ENCODE measurements at regions not wholly inside any gene's neighbourhood (a gene's known extent, or its start where the extent isn't known, plus 50 kb on each side); places are given as distances from the start of the nearest gene placed in this dataset.

GRCh38 chr12:118851891-118852290, 129.4 kb upstream of the SRRM4 start:
- DNase-seq, result no peak

GRCh38 chr12:118853634-118854033, 127.7 kb upstream of the SRRM4 start:
- no peak for DNase-seq

- no peak for DNase-seq
Observed at GRCh38 chr12:118855858-118856257, 125.5 kb upstream of the SRRM4 start.

- no peak for DNase-seq
Observed at GRCh38 chr12:118866346-118866745, 115.0 kb upstream of the SRRM4 start.

- no peak for DNase-seq
Observed at GRCh38 chr12:118870551-118870950, 110.8 kb upstream of the SRRM4 start.

GRCh38 chr12:118874698-118875548, 106.4 kb upstream of the SRRM4 start:
- no peak for DNase-seq

GRCh38 chr12:118880720-118881493, 100.4 kb upstream of the SRRM4 start:
- no peak for DNase-seq

- no peak for DNase-seq
Observed at GRCh38 chr12:118884226-118884625, 97.1 kb upstream of the SRRM4 start.

- DNase-seq, result no peak
Observed at GRCh38 chr12:118900993-118901392, 80.3 kb upstream of the SRRM4 start.

- DNase-seq, result no peak
Observed at GRCh38 chr12:118908811-118909210, 72.5 kb upstream of the SRRM4 start.

GRCh38 chr12:118912697-118913270, 68.6 kb upstream of the SRRM4 start:
- DNase-seq, result no peak

- DNase-seq, result no peak
Observed at GRCh38 chr12:118921761-118922160, 59.6 kb upstream of the SRRM4 start.

GRCh38 chr12:118922405-118922804, 58.9 kb upstream of the SRRM4 start:
- DNase-seq, result no peak

GRCh38 chr12:118925407-118925806, 55.9 kb upstream of the SRRM4 start:
- DNase-seq, result no peak

- DNase-seq, result no peak
Observed at GRCh38 chr12:118925826-118926225, 55.5 kb upstream of the SRRM4 start.

Measured in muscle of arm (tissue), 1 donor.